ENCODE measurements at regions not wholly inside any gene's neighbourhood (a gene's known extent, or its start where the extent isn't known, plus 50 kb on each side); places are given as distances from the start of the nearest gene placed in this dataset.

DNA sequence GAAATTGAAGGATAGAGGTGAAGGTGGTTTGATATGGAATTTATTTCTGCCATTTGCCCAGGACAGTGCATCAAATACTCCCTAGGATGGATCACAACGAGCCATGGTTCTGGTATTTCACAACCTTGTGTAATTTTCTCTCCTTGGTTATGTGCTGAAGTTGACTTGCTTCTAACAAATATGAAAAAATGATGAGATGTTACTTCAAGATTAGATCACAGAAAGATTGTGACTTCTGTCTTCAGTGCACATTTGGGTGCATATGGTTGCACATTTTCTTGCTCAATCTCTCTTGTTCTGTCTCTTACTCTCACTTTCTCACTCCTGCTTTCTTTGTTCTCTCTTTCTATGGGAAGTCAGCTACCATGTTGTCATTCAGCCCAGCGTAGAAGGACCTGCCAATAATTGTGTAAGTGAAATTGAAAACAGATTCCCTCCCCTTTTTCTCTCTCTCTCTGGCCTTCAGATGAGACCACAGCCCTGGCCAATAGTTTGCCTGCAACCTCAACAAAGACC lies 104.6 kb upstream of the RMDN2 start:
- TF ChIP-seq TAF1 (IDR thresholded peaks at IDR 0.05; ENCODE audit: low read depth, low read length) (no peak), POU2F2 (IDR thresholded peaks at IDR 0.05; ENCODE audit: low read depth, low read length) (no peak), POLR2A (IDR thresholded peaks at IDR 0.05; ENCODE audit: low read depth, low read length) (no peak), POLR2AphosphoS5 (IDR thresholded peaks at IDR 0.05; ENCODE audit: low read depth, low read length) (no peak), PAX5 (IDR thresholded peaks at IDR 0.05; ENCODE audit: insufficient read depth, low read length, severe bottlenecking) (no peak)
- FAIRE-seq, result no peak
- DNase-seq (ENCODE audit: insufficient read length, low spot score), result no peak

GRCh38 chr2:37825586-37825985 lies 99.5 kb upstream of the RMDN2 start:
- no peak for FAIRE-seq
- DNase-seq (ENCODE audit: insufficient read length, low spot score), result no peak

DNA sequence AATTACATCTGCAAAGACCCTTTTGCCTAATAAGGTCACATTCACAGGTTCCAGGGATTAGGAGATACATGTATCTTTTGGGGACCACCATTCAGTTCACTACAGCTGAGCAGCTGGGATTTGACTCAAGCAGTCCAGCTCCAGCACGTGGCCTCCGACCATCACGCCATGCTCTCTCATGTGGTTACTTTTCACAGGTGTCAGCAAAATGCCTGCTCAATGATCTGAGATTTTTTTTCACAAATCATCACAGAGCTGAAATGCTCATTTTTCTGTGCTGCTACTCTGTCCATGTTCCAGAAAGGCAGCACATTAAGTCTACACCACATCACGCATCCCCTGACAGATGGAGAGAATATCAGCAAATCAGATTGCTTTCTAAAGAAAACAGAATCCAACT lies 98.5 kb upstream of the RMDN2 start:
- FAIRE-seq (no peak), DNase-seq (ENCODE audit: insufficient read length, low spot score) (no peak)
- no peak for TF ChIP-seq SPI1 (IDR thresholded peaks at IDR 0.05; ENCODE audit: low read depth, low read length)
- no peak for TF ChIP-seq TAF1 (IDR thresholded peaks at IDR 0.05; ENCODE audit: low read depth, low read length)
- no peak for TF ChIP-seq POLR2AphosphoS5 (IDR thresholded peaks at IDR 0.05; ENCODE audit: low read depth, low read length)
- no peak for TF ChIP-seq POLR2A (IDR thresholded peaks at IDR 0.05; ENCODE audit: low read depth, low read length)
- no peak for TF ChIP-seq POU2F2 (IDR thresholded peaks at IDR 0.05; ENCODE audit: low read depth, low read length)
- TF ChIP-seq PAX5 (IDR thresholded peaks at IDR 0.05; ENCODE audit: insufficient read depth, low read length, severe bottlenecking), result no peak

More at GRCh38 chr2:37825586-37825985, 99.5 kb upstream of the RMDN2 start:
- TF ChIP-seq SPI1 (IDR thresholded peaks at IDR 0.05; ENCODE audit: low read depth, low read length), result no peak
- TF ChIP-seq POU2F2 (IDR thresholded peaks at IDR 0.05; ENCODE audit: low read depth, low read length), result no peak
- TF ChIP-seq POLR2AphosphoS5 (IDR thresholded peaks at IDR 0.05; ENCODE audit: low read depth, low read length), result no peak
- no peak for TF ChIP-seq POLR2A (IDR thresholded peaks at IDR 0.05; ENCODE audit: low read depth, low read length)
- no peak for TF ChIP-seq TAF1 (IDR thresholded peaks at IDR 0.05; ENCODE audit: low read depth, low read length)
- no peak for TF ChIP-seq PAX5 (IDR thresholded peaks at IDR 0.05; ENCODE audit: insufficient read depth, low read length, severe bottlenecking)

- FAIRE-seq, result no peak
- DNase-seq (ENCODE audit: insufficient read length, low spot score), result no peak
- TF ChIP-seq POLR2A (IDR thresholded peaks at IDR 0.05; ENCODE audit: low read depth, low read length) (no peak), POU2F2 (IDR thresholded peaks at IDR 0.05; ENCODE audit: low read depth, low read length) (no peak), TAF1 (IDR thresholded peaks at IDR 0.05; ENCODE audit: low read depth, low read length) (no peak), PAX5 (IDR thresholded peaks at IDR 0.05; ENCODE audit: insufficient read depth, low read length, severe bottlenecking) (no peak), POLR2AphosphoS5 (IDR thresholded peaks at IDR 0.05; ENCODE audit: low read depth, low read length) (no peak)
Measured at GRCh38 chr2:37827455-37827854, 97.6 kb upstream of the RMDN2 start.

DNA sequence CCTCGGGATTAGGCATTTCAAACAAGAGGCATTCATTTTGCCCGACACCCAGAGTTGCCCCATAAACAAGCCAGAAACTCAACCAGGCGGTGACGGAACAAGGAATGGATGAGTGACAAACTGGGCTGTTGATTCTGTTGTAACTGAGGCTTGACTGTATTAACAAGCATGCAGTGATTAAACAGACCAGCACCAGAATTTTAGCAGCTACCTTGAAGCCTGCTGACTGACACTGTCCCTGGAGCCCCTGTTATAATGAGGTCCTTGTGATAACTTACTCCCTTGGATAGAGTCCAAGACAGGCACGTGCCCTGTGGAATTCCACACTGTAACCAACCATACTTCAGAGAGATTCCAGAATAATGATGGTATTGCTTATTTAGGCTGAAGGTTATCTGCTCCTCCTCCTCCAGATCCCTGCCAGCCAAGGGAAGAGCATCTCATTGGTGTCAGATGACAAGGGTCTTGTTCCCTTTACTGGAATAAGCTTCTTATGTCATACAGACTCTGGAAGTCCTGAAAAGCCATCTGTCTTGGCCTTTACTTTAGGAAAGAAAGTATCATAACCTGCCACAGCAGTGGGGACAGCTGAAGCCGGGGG lies 97.1 kb upstream of the RMDN2 start:
- FAIRE-seq (no peak), DNase-seq (ENCODE audit: insufficient read length, low spot score) (no peak)
- TF ChIP-seq POLR2A (IDR thresholded peaks at IDR 0.05; ENCODE audit: low read depth, low read length), result no peak
- no peak for TF ChIP-seq PAX5 (IDR thresholded peaks at IDR 0.05; ENCODE audit: insufficient read depth, low read length, severe bottlenecking)
- no peak for TF ChIP-seq POU2F2 (IDR thresholded peaks at IDR 0.05; ENCODE audit: low read depth, low read length)
- TF ChIP-seq TAF1 (IDR thresholded peaks at IDR 0.05; ENCODE audit: low read depth, low read length), result no peak
- no peak for TF ChIP-seq SPI1 (IDR thresholded peaks at IDR 0.05; ENCODE audit: low read depth, low read length)
- TF ChIP-seq POLR2AphosphoS5 (IDR thresholded peaks at IDR 0.05; ENCODE audit: low read depth, low read length), result no peak

DNA sequence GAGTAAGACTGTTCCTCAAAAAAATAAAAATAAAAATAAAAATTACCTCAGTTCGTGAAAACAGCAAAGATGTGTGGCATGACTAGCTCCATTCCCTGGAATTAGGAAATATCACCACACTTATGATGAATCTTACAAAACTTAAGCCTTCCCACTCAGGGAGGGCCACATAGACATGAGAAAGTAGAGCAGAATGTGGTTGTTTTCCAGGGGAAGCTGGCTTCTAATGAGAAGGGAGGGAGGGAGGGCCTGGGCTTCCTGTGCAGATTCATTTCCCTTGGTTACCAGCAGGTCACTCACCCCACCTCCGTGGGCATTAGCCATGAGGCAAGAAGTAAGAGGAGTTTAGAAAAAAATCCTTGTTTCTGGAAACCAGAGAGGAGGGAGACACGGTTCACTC lies 95.9 kb upstream of the RMDN2 start:
- no peak for TF ChIP-seq PAX5 (IDR thresholded peaks at IDR 0.05; ENCODE audit: insufficient read depth, low read length, severe bottlenecking)
- TF ChIP-seq POU2F2 (IDR thresholded peaks at IDR 0.05; ENCODE audit: low read depth, low read length), result no peak
- TF ChIP-seq POLR2AphosphoS5 (IDR thresholded peaks at IDR 0.05; ENCODE audit: low read depth, low read length), result no peak
- TF ChIP-seq SPI1 (IDR thresholded peaks at IDR 0.05; ENCODE audit: low read depth, low read length), result no peak
- TF ChIP-seq POLR2A (IDR thresholded peaks at IDR 0.05; ENCODE audit: low read depth, low read length), result no peak
- TF ChIP-seq TAF1 (IDR thresholded peaks at IDR 0.05; ENCODE audit: low read depth, low read length), result no peak
- DNase-seq (ENCODE audit: insufficient read length, low spot score), result no peak

DNA sequence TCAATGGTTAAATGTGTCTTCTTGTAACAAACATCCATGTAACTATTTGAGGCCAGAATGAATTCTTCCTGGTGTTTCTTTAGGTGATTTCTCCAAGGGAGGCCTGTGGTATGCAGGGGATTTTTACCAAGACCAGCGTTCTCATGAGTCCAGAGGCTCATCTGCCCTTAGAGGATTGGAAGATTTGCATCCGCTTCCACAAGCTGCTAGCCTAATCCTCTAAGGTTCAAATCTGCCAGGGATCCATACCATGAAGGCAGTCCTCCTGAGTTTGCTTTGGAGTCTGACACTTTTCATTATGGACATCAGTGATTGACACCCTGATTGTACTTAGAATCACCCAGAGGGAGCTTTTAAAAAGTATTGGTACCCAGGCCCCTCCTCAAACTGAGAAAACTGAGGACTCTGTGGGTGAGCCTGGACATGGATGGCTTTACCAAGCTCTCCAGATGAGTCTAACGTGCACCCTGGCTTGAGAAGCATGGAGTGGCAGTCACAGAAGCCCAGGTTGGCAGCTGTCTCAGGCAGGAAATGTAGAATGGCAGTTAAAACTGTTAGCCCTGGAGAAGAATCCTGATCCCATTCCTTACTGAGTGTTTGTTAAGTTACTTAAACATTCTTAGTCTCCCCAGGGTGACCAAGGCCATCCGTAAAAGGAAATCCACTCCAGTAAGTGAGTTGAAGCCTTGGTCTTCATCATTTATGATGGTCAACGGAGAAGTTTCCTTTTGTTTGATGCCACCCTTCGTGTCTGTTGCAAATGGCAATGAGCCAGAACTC lies 95.3 kb upstream of the RMDN2 start:
- no peak for DNase-seq (ENCODE audit: insufficient read length, low spot score)
- FAIRE-seq, result peak; percentile 74
- TF ChIP-seq POU2F2 (IDR thresholded peaks at IDR 0.05; ENCODE audit: low read depth, low read length), result no peak
- peak; percentile 19 for TF ChIP-seq PAX5 (IDR thresholded peaks at IDR 0.05; ENCODE audit: insufficient read depth, low read length, severe bottlenecking)

More for the DNA sequence above, 95.9 kb upstream of the RMDN2 start:
- FAIRE-seq, result no peak

- DNase-seq (ENCODE audit: insufficient read length, low spot score), result no peak
- TF ChIP-seq POLR2A (IDR thresholded peaks at IDR 0.05; ENCODE audit: low read depth, low read length) (no peak), SPI1 (IDR thresholded peaks at IDR 0.05; ENCODE audit: low read depth, low read length) (no peak), POU2F2 (IDR thresholded peaks at IDR 0.05; ENCODE audit: low read depth, low read length) (no peak)
- no peak for FAIRE-seq
Measured at GRCh38 chr2:37830636-37831035, 94.5 kb upstream of the RMDN2 start.

DNA sequence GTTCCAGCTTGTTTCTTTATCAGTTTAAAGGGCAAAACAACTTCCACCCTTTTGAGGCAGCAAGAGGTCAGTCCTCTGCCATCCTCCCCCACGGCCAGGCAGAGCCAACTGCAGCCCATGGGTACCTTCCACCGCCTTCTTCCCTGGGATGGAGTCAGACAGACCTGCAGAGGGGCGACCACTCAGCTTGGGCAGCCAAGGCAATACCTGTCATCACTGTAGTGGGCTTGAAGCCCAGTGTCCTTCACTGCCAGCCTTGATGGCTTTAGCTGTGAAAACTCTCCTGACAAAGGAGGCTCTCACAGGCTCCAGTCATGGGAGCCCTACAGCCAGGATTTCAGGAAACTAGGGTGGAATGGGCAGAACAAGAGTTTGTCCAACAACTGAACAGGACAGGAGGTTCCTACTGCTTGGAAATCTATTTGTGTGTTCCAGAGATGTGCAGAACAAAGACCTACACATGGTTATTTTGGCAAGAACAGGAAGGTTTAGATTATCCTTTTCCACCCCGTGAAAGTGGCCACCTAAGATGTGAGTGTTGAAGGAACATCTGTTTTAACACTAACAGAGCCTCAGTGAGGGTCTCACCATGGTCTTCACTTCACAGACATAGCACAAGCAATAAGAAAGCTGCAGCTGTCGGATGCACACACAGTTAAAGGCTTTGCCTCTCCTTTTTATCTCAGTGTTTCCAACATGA lies 93.9 kb upstream of the RMDN2 start:
- DNase-seq (ENCODE audit: insufficient read length, low spot score) (no peak), FAIRE-seq (no peak)
- TF ChIP-seq POLR2AphosphoS5 (IDR thresholded peaks at IDR 0.05; ENCODE audit: low read depth, low read length) (no peak), TAF1 (IDR thresholded peaks at IDR 0.05; ENCODE audit: low read depth, low read length) (no peak), PAX5 (IDR thresholded peaks at IDR 0.05; ENCODE audit: insufficient read depth, low read length, severe bottlenecking) (no peak), POU2F2 (IDR thresholded peaks at IDR 0.05; ENCODE audit: low read depth, low read length) (no peak), POLR2A (IDR thresholded peaks at IDR 0.05; ENCODE audit: low read depth, low read length) (no peak), SPI1 (IDR thresholded peaks at IDR 0.05; ENCODE audit: low read depth, low read length) (no peak)

Measured in GM12891 (cell line).